Astrocyte (in vitro differentiated cells and primary cell): ENCODE measurements at regions not wholly inside any gene's neighbourhood (a gene's known extent, or its start where the extent isn't known, plus 50 kb on each side); places are given as distances from the start of the nearest gene placed in this dataset.

Experiments
- DNase-seq: peaks from one replicate; pipeline ENCODE4 v3.0.0-alpha.2; 2010; ENCODE audit warnings: low read depth
- FAIRE-seq: peaks from 2 replicates; lab custom pipeline; 2011; peaks lifted over from hg19 to GRCh38; lab: Jason Lieb, UNC
- H2AFZ ChIP-seq: 2 replicates; pipeline ENCODE4 v1.6.0; 2012; ENCODE audit warnings: low read depth, low read length, inconsistent platforms
- H3K27ac ChIP-seq: 2 replicates; pipeline ENCODE4 v1.5.1; 2011; ENCODE audit warnings: low read depth, low read length, inconsistent platforms
- H3K27me3 ChIP-seq: 2 replicates; pipeline ENCODE4 v1.6.0; 2011; ENCODE audit warnings: low read length, inconsistent platforms; ENCODE audit not compliant: insufficient read depth
- H3K36me3 ChIP-seq: 2 replicates; pipeline ENCODE4 v1.5.1; 2011; ENCODE audit warnings: low read length, inconsistent platforms; ENCODE audit not compliant: insufficient read depth
- H3K4me1 ChIP-seq: 2 replicates; pipeline ENCODE4 v1.5.1; 2011; ENCODE audit warnings: low read length, inconsistent platforms; ENCODE audit not compliant: insufficient read depth
- H3K4me2 ChIP-seq: 2 replicates; pipeline ENCODE4 v1.6.0; 2012; ENCODE audit warnings: low read length, inconsistent platforms
- H3K4me3 ChIP-seq: 2 replicates; pipeline ENCODE4 v1.5.1; 2011; ENCODE audit warnings: low read depth, mild to moderate bottlenecking, low read length, inconsistent platforms; ENCODE audit not compliant: insufficient read depth
- H3K79me2 ChIP-seq: 2 replicates; pipeline ENCODE4 v1.6.0; 2012; ENCODE audit warnings: mild to moderate bottlenecking, low read length, inconsistent platforms; ENCODE audit not compliant: insufficient read depth
- H3K9ac ChIP-seq: 2 replicates; pipeline ENCODE4 v1.6.0; 2012; ENCODE audit warnings: mild to moderate bottlenecking, low read length, inconsistent platforms
- H3K9me3 ChIP-seq: 2 replicates; pipeline ENCODE4 v1.5.1; 2012; ENCODE audit warnings: low read depth, mild to moderate bottlenecking, low read length, inconsistent platforms; ENCODE audit not compliant: insufficient read depth
- H4K20me1 ChIP-seq: 2 replicates; pipeline ENCODE4 v1.6.0; 2012; ENCODE audit warnings: low read length, inconsistent platforms; ENCODE audit not compliant: insufficient read depth
- H3K27ac Mint-ChIP-seq: one replicate; pipeline ENCODE4 v1.8.0; 2021; ENCODE audit warnings: mild to moderate bottlenecking, mixed read lengths; ENCODE audit not compliant: unreplicated experiment
- H3K27me3 Mint-ChIP-seq: one replicate; pipeline ENCODE4 v1.8.0; 2021; ENCODE audit warnings: low read depth, mixed read lengths; ENCODE audit not compliant: unreplicated experiment
- H3K36me3 Mint-ChIP-seq: one replicate; pipeline ENCODE4 v1.8.0; 2021; ENCODE audit warnings: low read depth, mixed read lengths; ENCODE audit not compliant: unreplicated experiment
- H3K4me1 Mint-ChIP-seq: one replicate; pipeline ENCODE4 v1.8.0; 2021; ENCODE audit warnings: low read depth, mixed read lengths; ENCODE audit not compliant: unreplicated experiment
- H3K4me3 Mint-ChIP-seq: one replicate; pipeline ENCODE4 v1.8.0; 2021; ENCODE audit warnings: mild to moderate bottlenecking, moderate library complexity, mixed read lengths; ENCODE audit not compliant: unreplicated experiment
- H3K9me3 Mint-ChIP-seq: one replicate; pipeline ENCODE4 v1.8.0; 2021; ENCODE audit warnings: mild to moderate bottlenecking, mixed read lengths; ENCODE audit not compliant: unreplicated experiment
- CTCF ChIP-seq: IDR thresholded peaks from 2 replicates; pipeline ENCODE4 v1.5.1; 2011; ENCODE audit warnings: low read depth, mild to moderate bottlenecking, inconsistent platforms, low read length, moderate library complexity; ENCODE audit not compliant: insufficient read depth
- EZH2 ChIP-seq: IDR thresholded peaks from 2 replicates; pipeline ENCODE4 v1.6.1; 2012; ENCODE audit warnings: mild to moderate bottlenecking, low read length, inconsistent platforms; ENCODE audit not compliant: insufficient read depth

- Mint-ChIP-seq H3K4me3 (no peak overlapping the region), H3K9me3 (no peaks in the 10 kb centered on the region), H3K36me3 (peaks cover 18% of the 10 kb centered on the region), H3K27ac (no peak overlapping the region), H3K27me3 (no peaks in the 10 kb centered on the region), H3K4me1 (no peaks in the 10 kb centered on the region)
- Histone ChIP-seq H3K79me2 (peaks cover 2% of the 10 kb centered on the region), H4K20me1 (no peaks in the 10 kb centered on the region), H3K9ac (no peak overlapping the region), H3K36me3 (no peaks in the 10 kb centered on the region), H3K4me3 (no peak overlapping the region), H3K4me1 (no peaks in the 10 kb centered on the region), H2AFZ (no peak overlapping the region), H3K27me3 (no peaks in the 10 kb centered on the region), H3K4me2 (no peak overlapping the region), H3K27ac (no peak overlapping the region), H3K9me3 (no peaks in the 10 kb centered on the region)
- no peak for TF ChIP-seq EZH2
- TF ChIP-seq CTCF: no peak
- DNase-seq (no peak), FAIRE-seq (no peak)
Observed at GRCh38 chr16:31708348-31708747, 165.3 kb upstream of the ZNF267 start.

- Histone ChIP-seq H3K36me3 (no peaks in the 10 kb centered on the region), H3K27me3 (no peaks in the 10 kb centered on the region), H3K4me3 (no peak overlapping the region), H3K27ac (no peak overlapping the region), H2AFZ (no peak overlapping the region), H3K4me1 (peaks cover 3% of the 10 kb centered on the region), H3K9me3 (no peaks in the 10 kb centered on the region), H3K9ac (no peak overlapping the region), H4K20me1 (peaks cover 5% of the 10 kb centered on the region), H3K4me2 (no peak overlapping the region), H3K79me2 (peaks cover 11% of the 10 kb centered on the region)
- Mint-ChIP-seq H3K27ac (no peak overlapping the region), H3K9me3 (no peaks in the 10 kb centered on the region), H3K36me3 (peaks cover 18% of the 10 kb centered on the region), H3K27me3 (no peaks in the 10 kb centered on the region), H3K4me1 (peaks cover 1% of the 10 kb centered on the region), H3K4me3 (no peak overlapping the region)
- FAIRE-seq (no peak), DNase-seq (no peak)
- TF ChIP-seq EZH2 (no peak), CTCF (no peak)
Observed at GRCh38 chr16:31709181-31709580, 164.4 kb upstream of the ZNF267 start.

GRCh38 chr16:31710134-31710533 is 163.5 kb upstream of the ZNF267 start:
- no peak overlapping the region for H3K27ac ChIP-seq
- H3K4me3 Mint-ChIP-seq: no peak overlapping the region
- H2AFZ ChIP-seq: no peak overlapping the region
- H3K9ac ChIP-seq: no peak overlapping the region
- H3K27ac Mint-ChIP-seq: no peak overlapping the region
- peaks cover 7% of the 10 kb centered on the region for H3K4me1 ChIP-seq
- H3K36me3 Mint-ChIP-seq: peaks cover 16% of the 10 kb centered on the region
- no peaks in the 10 kb centered on the region for H3K27me3 Mint-ChIP-seq
- FAIRE-seq: no peak
- H3K9me3 ChIP-seq: no peaks in the 10 kb centered on the region
- H3K36me3 ChIP-seq: no peaks in the 10 kb centered on the region
- H3K4me3 ChIP-seq: no peak overlapping the region
- no peaks in the 10 kb centered on the region for H3K9me3 Mint-ChIP-seq
- peaks cover 11% of the 10 kb centered on the region for H3K4me1 Mint-ChIP-seq
- no peak for DNase-seq
- TF ChIP-seq CTCF: no peak
- TF ChIP-seq EZH2: no peak
- H4K20me1 ChIP-seq: peaks cover 14% of the 10 kb centered on the region
- H3K4me2 ChIP-seq: no peak overlapping the region
- H3K27me3 ChIP-seq: no peaks in the 10 kb centered on the region
- peaks cover 20% of the 10 kb centered on the region for H3K79me2 ChIP-seq
